SK-N-SH treated with all-trans-retinoic acid at 6 μM for 48 hours (cell line): ENCODE measurements at regions not wholly inside any gene's neighbourhood (a gene's known extent, or its start where the extent isn't known, plus 50 kb on each side); places are given as distances from the start of the nearest gene placed in this dataset.

Source experiments
- ATAC-seq: fragments of 200-7000 bp; cut with Tn5 transposase; 3 replicates; pipeline ENCODE4 v1.9.1; 2020; ENCODE audit warnings: mild to moderate bottlenecking, moderate library complexity
- ARNTL ChIP-seq: fragments of 450-650 bp; formaldehyde crosslinking; IDR thresholded peaks from 2 replicates; pipeline ENCODE4 v1.5.0; 2020; ENCODE audit warnings: low read depth, mild to moderate bottlenecking, moderate library complexity, borderline replicate concordance
- BACH2 ChIP-seq: fragments of 250-450 bp; sonication (Bioruptor Pico); IDR thresholded peaks from 2 replicates; pipeline ENCODE4 v1.9.0; 2021; ENCODE audit warnings: mild to moderate bottlenecking, borderline replicate concordance
- CREB5 ChIP-seq: fragments of 250-450 bp; sonication (Bioruptor Pico); IDR thresholded peaks from 2 replicates; pipeline ENCODE4 v1.5.1; 2020; ENCODE audit warnings: low read depth, mild to moderate bottlenecking, moderate library complexity
- CSDC2 ChIP-seq: fragments of 250-450 bp; sonication (Bioruptor Pico); IDR thresholded peaks from 2 replicates; pipeline ENCODE4 v1.5.0; 2020; ENCODE audit warnings: mild to moderate bottlenecking, moderate library complexity
- CSRNP3 ChIP-seq: fragments of 250-450 bp; sonication (Bioruptor Pico); IDR thresholded peaks from 2 replicates; pipeline ENCODE4 v1.5.1; 2021; ENCODE audit warnings: mild to moderate bottlenecking, moderate library complexity
- ESRRG ChIP-seq: fragments of 250-450 bp; sonication (Bioruptor Pico); IDR thresholded peaks from 2 replicates; pipeline ENCODE4 v1.6.1; 2021; ENCODE audit warnings: mild to moderate bottlenecking
- GLIS3 ChIP-seq: fragments of 250-450 bp; sonication (Bioruptor Pico); IDR thresholded peaks from 2 replicates; pipeline ENCODE4 v1.5.0; 2020; ENCODE audit warnings: mild to moderate bottlenecking, moderate library complexity
- ISL1 ChIP-seq: fragments of 250-450 bp; sonication (Bioruptor Pico); IDR thresholded peaks from 2 replicates; pipeline ENCODE4 v2.1.2; 2022; ENCODE audit warnings: mild to moderate bottlenecking, moderate library complexity
- OSR1 ChIP-seq: fragments of 250-450 bp; sonication (Bioruptor Pico); IDR thresholded peaks from 2 replicates; pipeline ENCODE4 v1.8.0; 2022; ENCODE audit warnings: moderate library complexity, mild to moderate bottlenecking, inconsistent platforms
- PATZ1 ChIP-seq: fragments of 250-450 bp; sonication (Bioruptor Pico); IDR thresholded peaks from 2 replicates; pipeline ENCODE4 v1.8.0; 2020; ENCODE audit warnings: mild to moderate bottlenecking, moderate library complexity, borderline replicate concordance
- POU6F1 ChIP-seq: fragments of 250-450 bp; sonication (Bioruptor Pico); IDR thresholded peaks from 2 replicates; pipeline ENCODE4 v1.8.0; 2021; ENCODE audit warnings: low read depth, mild to moderate bottlenecking, moderate library complexity, borderline replicate concordance
- PPARA ChIP-seq: fragments of 250-450 bp; sonication (Bioruptor Pico); IDR thresholded peaks from 2 replicates; pipeline ENCODE4 v1.5.0; 2020; ENCODE audit warnings: mild to moderate bottlenecking, borderline replicate concordance
- RARB ChIP-seq: fragments of 250-450 bp; sonication (Bioruptor Pico); IDR thresholded peaks from 2 replicates; pipeline ENCODE4 v1.8.0; 2021; ENCODE audit warnings: mild to moderate bottlenecking, moderate library complexity
- SNAI2 ChIP-seq: fragments of 250-450 bp; sonication (Bioruptor Pico); IDR thresholded peaks from 2 replicates; pipeline ENCODE4 v1.5.0; 2020; ENCODE audit warnings: mild to moderate bottlenecking, moderate library complexity
- TCF4 ChIP-seq: fragments of 250-450 bp; sonication (Bioruptor Pico); IDR thresholded peaks from 2 replicates; pipeline ENCODE4 v1.8.0; 2021; ENCODE audit warnings: mild to moderate bottlenecking, moderate library complexity, borderline replicate concordance
- TOX ChIP-seq: fragments of 250-450 bp; sonication (Bioruptor Pico); IDR thresholded peaks from 2 replicates; pipeline ENCODE4 v1.8.0; 2021; ENCODE audit warnings: mild to moderate bottlenecking, moderate library complexity, borderline replicate concordance
- TSHZ2 ChIP-seq: fragments of 250-450 bp; sonication (Bioruptor Pico); IDR thresholded peaks from 2 replicates; pipeline ENCODE4 v1.5.0; 2020; ENCODE audit warnings: mild to moderate bottlenecking, moderate library complexity
- ZC3H10 ChIP-seq: fragments of 250-450 bp; sonication (Bioruptor Pico); IDR thresholded peaks from 2 replicates; pipeline ENCODE4 v1.5.1; 2021; ENCODE audit warnings: mild to moderate bottlenecking, moderate library complexity
- ZFP3 ChIP-seq: fragments of 250-450 bp; sonication (Bioruptor Pico); IDR thresholded peaks from 2 replicates; pipeline ENCODE4 v1.5.0; 2020; ENCODE audit warnings: mild to moderate bottlenecking, moderate library complexity
- ZFP30 ChIP-seq: fragments of 450-650 bp; formaldehyde crosslinking; IDR thresholded peaks from 2 replicates; pipeline ENCODE4 v1.5.0; 2022; ENCODE audit warnings: mild to moderate bottlenecking, moderate library complexity
- ZNF565 ChIP-seq: fragments of 450-650 bp; formaldehyde crosslinking; conservative IDR thresholded peaks from 2 replicates; pipeline ENCODE4 v1.5.0; 2020; ENCODE audit warnings: low read depth, mild to moderate bottlenecking, moderate library complexity
- ZNF70 ChIP-seq: fragments of 450-650 bp; formaldehyde crosslinking; IDR thresholded peaks from 2 replicates; pipeline ENCODE4 v1.5.0; 2020; ENCODE audit warnings: mild to moderate bottlenecking, moderate library complexity
- ZNF8 ChIP-seq: fragments of 450-650 bp; formaldehyde crosslinking; IDR thresholded peaks from 2 replicates; pipeline ENCODE4 v1.5.0; 2020; ENCODE audit warnings: mild to moderate bottlenecking, moderate library complexity

- TF ChIP-seq ZFP30 (CRISPR knock-in tag) (no peak), ESRRG (CRISPR knock-in tag) (no peak)
- no peak for ATAC-seq
These were observed 416.0 kb upstream of the TMCO5A start for GRCh38 chr15:37518436-37518835.

- no peak for ATAC-seq
- TF ChIP-seq ZC3H10 (CRISPR knock-in tag): no peak
- TF ChIP-seq CSDC2 (CRISPR knock-in tag): no peak
- TF ChIP-seq OSR1: no peak
- TF ChIP-seq ESRRG (CRISPR knock-in tag): no peak
- TF ChIP-seq ARNTL (CRISPR knock-in tag): no peak
- no peak for TF ChIP-seq BACH2 (CRISPR knock-in tag)
- no peak for TF ChIP-seq ZFP3
- no peak for TF ChIP-seq ZNF70 (CRISPR knock-in tag)
- no peak for TF ChIP-seq PPARA (CRISPR knock-in tag)
- no peak for TF ChIP-seq TCF4 (CRISPR knock-in tag)
- TF ChIP-seq ZNF565 (CRISPR knock-in tag): no peak
- TF ChIP-seq CREB5 (CRISPR knock-in tag): no peak
- TF ChIP-seq ZNF8 (CRISPR knock-in tag): no peak
- TF ChIP-seq TSHZ2 (CRISPR knock-in tag): no peak
- no peak for TF ChIP-seq GLIS3 (CRISPR knock-in tag)
- TF ChIP-seq SNAI2: no peak
- no peak for TF ChIP-seq PATZ1 (CRISPR knock-in tag)
- TF ChIP-seq ZFP30 (CRISPR knock-in tag): no peak
- no peak for TF ChIP-seq CSRNP3 (CRISPR knock-in tag)
- TF ChIP-seq, all 23 proteins: peak for 0
These were observed 414.4 kb upstream of the TMCO5A start for GRCh38 chr15:37520026-37520425.

GRCh38 chr15:37520882-37521281 is 413.6 kb upstream of the TMCO5A start:
- ATAC-seq: no peak
- no peak for TF ChIP-seq ISL1 (CRISPR knock-in tag)
- TF ChIP-seq TOX (CRISPR knock-in tag): no peak
- TF ChIP-seq SNAI2: no peak
- TF ChIP-seq ZFP30 (CRISPR knock-in tag): no peak
- TF ChIP-seq POU6F1 (CRISPR knock-in tag): no peak
- TF ChIP-seq TSHZ2 (CRISPR knock-in tag): no peak
- TF ChIP-seq RARB (CRISPR knock-in tag): no peak
